SH-SY5Y (cell line): ENCODE measurements at regions not wholly inside any gene's neighbourhood (a gene's known extent, or its start where the extent isn't known, plus 50 kb on each side); places are given as distances from the start of the nearest gene placed in this dataset.

Source experiments
- GATA2 ChIP-seq: IDR thresholded peaks from 2 replicates; pipeline ENCODE4 v1.6.1; 2011; ENCODE audit warnings: mild to moderate bottlenecking, low read depth, low read length
- GATA3 ChIP-seq: IDR thresholded peaks from 2 replicates; pipeline ENCODE4 v1.6.1; 2011; ENCODE audit warnings: low read depth, mild to moderate bottlenecking, low read length, moderate library complexity

GRCh38 chr15:95284933-95285421 lies 1045.5 kb upstream of the NR2F2 start:
- no peak for TF ChIP-seq GATA2
- no peak for TF ChIP-seq GATA3
